HG02870 (cell line): ENCODE measurements at regions not wholly inside any gene's neighbourhood (a gene's known extent, or its start where the extent isn't known, plus 50 kb on each side); places are given as distances from the start of the nearest gene placed in this dataset.

Experiments used
- ATAC-seq: cut with Tn5 transposase; IDR thresholded peaks from one replicate; pipeline ENCODE4 v1.9.1; 2021; ENCODE audit warnings: mild to moderate bottlenecking, moderate library complexity; ENCODE audit not compliant: unreplicated experiment

DNA sequence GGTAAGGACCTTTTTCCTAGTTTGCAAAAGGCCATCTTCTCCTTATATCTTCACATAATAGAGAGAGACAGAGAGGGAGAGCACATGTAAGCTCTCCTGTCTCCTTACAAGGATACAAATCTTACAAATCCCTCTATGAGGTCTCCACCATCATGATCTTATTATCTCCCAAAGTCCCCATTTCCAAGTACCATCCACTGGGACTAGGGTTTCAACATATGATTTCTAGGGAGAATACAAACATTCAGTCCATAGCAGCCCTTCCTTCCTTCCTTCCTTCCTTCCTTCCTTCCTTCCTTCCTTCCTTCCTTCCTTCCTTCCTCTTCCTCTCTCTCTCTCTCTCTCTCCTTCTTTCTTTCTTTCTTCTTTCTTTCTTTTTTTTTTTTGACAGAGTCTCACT lies 1132.9 kb upstream of the WWC1 start:
- no peak for ATAC-seq

DNA sequence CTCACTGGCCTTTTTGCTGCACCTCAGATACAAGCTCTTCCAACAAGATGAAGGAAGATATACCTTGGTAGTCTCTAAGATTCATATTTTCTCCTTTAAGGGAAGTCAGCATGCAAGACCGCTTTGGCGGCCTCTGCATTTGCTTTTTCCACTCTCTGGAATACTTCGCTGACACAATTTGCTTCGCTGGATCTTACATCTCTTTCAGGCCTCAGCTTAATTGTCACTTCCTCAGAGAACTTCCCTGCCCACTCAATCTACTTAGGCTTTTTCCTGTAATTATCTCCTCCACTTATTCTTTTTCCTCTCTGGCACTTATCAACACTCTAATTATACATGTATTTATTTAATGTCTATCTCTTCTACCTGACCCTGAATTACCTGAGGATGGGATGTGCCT lies 1131.1 kb upstream of the WWC1 start:
- ATAC-seq, result no peak

DNA sequence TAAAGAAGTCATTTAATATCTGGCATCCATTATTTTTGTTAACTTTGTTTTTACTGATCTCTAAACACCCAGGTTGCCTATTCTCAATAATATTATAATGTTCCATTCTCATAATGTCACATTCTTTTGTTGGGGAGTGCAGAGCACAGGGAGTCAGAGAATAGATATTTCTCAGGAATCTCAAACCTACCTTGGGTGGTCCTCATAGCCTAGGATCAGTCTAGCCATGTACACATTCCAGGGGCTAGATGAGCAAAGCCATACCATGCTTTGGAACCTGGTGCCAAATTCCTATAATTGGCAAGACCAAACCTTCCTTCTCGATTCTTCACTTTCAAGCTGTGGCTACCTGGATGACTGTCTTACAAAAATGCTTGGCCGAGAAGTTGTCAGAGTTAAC lies 1124.7 kb upstream of the WWC1 start:
- no peak for ATAC-seq

DNA sequence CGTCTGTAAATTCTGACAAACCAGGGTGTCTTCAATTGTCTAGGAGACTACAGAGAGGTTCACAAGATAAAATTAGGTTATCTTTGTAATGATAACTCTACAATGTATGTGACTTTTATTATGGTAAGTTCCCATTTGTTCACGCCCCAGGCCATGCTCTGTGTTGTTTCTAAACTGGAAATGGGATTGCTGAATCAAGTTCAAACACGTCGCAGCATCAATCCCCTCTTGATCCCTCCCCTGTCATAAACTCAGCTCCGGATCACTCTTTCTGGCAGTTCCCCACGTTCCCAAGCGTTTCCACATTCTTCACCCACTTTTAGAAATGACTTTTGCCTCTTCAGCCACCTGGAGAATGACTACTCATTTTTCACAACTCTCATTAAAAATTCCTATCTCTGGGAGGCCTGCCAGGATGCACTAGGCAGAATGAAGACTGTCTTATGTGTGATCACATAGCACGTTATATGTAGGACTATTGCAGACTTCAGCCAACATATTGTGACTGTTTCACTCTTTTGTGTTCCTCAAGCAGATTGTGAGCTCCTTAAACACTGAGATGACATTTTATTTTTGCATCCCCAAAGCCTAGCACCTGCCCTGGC lies 1124.2 kb upstream of the WWC1 start:
- ATAC-seq, result no peak

DNA sequence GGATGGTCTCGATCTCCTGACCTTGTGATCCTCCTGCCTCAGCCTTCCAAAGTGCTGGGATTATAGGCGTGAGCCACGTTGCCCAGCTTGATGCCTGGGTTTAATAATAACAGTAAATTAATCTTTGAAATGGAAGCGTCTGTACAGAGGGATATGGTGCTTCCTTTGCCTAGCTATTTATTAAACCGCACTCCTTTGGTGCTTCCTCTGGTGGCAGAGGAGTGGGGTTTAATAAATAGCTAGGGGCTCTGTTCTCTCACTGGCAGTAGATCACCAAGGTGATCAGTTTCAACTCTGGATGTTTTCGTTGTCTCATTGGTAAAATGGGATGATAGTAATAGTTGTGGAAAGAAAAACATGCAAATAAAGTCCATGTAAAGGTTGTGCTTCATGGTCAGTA lies 1122.5 kb upstream of the WWC1 start:
- ATAC-seq, result no peak

DNA sequence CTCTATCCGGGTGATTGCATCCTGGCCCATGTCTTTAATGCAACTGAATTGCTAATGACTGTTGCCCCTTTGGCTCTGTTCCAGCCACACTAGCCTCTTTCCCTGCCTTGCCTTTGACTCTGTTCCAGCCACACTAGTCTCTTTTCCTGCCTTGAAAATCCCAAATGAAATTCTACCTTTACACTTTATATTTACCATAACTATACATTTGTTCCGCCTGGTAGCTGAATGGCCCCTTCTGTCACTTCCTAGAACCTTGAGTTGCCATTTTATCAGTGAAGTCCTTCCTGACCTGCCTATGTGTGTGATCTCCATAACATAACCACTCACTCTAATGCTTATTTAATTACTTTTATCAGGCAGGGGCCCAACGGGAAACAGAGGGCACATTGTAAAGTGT lies 1120.4 kb upstream of the WWC1 start:
- no peak for ATAC-seq

DNA sequence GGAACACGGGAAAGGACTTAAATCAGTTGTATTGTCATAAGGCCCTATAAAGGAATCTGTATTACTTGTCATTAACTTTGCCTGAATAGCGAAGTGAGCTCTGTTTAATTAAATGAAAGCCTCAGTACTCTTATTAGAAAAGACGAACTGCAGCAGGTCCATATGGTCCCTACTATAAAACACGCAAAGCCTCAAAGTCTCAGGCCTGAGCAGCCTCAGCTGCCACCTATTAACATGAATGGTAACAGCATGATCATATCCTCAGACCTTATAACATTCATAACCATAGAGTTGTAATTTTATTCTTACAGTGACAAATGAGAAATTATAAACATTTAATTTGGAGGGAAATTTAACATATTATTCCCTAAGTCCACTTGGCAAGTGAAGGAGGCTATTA lies 1113.7 kb upstream of the WWC1 start:
- no peak for ATAC-seq

DNA sequence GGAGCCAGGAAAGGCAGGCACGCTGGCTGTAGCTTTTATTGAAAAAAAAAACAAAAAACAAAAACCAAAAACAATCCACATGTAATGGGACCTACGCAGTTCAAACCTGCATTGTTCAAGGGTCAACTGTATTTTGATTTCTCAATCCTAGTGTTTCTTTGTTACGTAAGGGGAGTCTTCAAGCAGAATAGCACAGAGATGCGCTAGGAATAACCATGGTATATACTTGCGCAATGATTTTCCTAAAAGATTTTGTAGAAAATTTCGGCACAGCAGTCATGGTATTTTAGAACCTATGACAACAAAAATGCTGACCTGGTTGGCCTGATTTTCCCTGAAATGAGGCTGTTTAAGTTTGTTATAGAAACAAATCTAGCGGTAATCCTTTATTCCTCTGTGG lies 1110.5 kb upstream of the WWC1 start:
- no peak for ATAC-seq

DNA sequence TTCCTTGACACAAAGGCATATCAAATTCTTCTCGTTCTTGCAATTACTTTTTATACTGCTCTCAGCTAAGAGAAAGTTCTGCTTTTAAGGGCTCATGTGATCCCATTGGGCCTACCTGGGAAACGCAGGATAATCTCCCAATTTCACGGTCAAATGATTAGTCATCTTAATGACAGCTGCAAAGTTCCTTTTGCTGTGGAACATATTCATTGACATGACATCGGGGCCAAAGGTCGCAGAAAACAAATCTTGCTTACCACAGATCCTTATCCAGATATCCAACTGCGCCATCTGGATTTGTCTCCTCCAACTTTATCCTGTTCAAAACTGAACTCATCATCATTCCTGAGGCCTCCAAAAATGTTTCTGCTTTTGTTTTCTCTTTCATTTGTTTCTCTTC lies 1085.6 kb upstream of the WWC1 start:
- no peak for ATAC-seq

DNA sequence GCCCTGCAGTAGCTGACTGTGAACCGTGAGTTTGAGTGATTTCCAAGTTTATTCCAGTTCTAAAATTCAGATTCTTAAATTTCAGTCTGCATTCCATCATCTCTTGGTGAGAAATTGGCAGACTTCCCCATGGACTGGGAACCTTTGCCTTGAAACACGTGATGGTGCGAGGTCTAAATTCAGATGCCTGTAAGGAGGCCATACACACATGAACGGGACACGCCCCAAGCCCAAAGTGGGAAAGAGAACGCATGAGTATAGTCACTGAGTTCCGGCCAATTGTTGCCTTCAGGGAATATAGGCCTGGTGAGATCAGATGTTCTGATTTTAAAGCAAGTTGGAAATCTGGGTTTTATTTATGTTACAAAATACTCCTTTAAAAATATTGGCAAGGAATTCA lies 1084.4 kb upstream of the WWC1 start:
- no peak for ATAC-seq

DNA sequence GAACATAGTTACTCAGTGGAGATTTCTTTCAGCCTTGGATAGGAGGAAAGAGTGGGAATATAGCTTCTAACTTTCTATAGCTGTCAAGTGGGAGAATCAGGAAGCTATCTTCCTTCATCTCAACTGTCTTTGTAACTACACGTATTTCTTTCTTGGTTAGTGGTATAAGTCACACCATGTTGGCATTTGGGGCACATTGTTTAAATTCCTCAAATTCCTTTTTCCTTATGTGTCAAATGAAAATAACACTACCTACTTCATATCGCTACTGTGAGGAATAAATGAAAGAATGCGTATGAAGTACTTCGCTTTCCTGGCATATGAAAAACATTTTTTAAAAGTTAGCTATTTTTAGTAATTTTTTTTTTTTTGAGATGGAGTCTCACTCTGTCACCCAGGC lies 1082.5 kb upstream of the WWC1 start:
- no peak for ATAC-seq

DNA sequence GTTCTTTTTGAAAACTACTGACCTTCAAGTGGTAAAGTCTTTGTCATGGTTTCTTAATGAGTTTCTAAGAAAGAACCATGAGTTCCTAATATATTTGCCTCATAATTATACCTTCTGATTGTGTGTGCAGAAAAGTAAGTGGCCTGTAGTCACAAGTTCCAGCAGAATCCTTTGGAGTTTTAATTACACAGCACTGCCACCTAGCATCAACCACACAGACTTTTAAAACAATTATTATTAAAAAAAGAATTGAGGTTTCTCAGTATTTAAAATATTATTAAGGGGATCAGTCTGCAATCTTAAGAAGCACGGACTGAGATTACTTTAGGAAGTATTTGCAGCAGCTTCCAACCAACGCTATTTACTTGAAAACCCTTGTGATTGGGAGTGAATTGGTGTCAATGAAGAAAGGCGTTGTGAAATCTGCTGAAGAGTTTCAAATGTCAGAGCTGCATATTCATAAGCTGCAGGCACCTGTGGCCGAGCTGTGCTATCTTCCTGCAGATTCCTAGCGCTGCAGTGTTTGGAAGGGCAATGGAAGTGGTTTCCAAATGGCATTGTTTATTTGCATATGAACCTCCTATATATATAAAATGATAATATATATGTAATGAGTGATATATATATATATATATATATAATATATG lies 1074.2 kb upstream of the WWC1 start:
- no peak for ATAC-seq

DNA sequence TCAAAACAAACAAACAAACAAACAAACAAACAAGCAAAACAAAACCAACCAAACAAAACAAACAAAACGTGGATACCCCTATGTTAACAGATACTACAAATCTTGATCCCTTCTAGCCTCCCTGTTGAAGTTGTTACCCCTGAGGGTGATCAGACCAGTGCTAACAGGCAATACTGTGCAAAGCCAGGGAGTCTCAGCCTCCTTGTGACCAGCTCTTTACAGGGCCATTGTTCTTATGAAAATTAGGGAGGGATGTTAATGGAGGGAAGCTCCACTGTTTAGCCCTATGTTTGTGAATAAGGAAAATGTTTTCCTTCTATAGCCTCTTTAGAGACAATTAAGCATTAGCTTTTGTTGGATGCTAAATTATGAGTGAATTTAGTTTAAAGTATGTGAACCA lies 1072.1 kb upstream of the WWC1 start:
- ATAC-seq, result no peak

DNA sequence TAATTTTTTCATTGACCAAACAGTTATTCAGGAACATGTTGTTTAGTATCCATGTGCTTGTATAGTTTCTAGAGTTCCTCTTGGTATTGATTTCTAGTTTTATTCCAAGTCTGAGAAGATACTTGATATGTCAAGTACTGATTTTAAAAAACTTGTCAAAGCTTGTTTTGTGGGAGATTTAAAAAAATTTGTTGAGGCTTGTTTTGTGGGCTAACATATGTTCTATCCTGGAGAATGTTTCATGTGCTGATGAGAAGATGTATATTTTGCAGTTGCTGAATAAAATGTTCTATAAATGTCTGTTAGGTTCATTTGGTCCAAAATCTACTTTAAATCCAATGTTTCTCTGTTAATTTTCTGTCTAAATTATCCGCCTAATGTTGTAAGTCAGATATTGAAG lies 1065.1 kb upstream of the WWC1 start:
- ATAC-seq, result no peak

DNA sequence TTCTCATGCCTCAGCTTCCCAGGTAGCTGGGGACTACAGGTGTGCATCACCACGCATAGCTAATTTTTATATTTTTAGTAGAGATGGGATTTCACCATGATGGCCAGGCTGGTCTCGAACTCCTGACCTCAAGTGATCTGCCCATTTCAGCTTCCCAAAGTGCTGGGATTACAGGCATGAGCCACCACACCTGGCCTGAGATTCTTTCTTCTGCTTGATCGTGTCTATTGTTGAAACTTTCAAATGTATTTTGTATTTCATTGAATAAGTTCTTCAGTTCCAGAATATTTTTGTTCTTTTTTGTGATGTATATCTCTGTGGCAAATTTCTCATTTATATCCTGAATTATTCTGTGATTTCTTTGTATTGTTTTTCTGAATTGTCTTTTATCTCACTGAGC lies 1063.3 kb upstream of the WWC1 start:
- ATAC-seq, result no peak

DNA sequence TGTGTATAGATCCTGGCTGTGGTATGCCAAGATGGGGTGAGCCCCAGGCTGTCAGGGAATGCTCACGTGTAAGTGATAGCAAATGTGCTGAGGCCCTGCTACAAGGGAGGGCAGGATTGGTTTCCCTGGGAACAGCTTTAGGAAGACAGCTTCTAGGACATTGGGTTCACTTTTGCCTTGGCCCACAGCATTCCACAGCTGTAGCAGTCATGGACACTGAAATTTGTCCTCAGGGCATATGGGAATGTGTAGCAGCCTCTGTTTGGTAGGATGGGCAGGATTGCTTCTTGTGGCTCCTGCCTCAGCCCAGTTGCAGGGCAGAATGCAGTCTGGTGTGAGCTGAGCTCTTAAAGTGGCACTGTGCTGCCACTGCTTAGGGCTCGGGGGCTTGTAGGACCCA lies 1061.7 kb upstream of the WWC1 start:
- ATAC-seq, result no peak

DNA sequence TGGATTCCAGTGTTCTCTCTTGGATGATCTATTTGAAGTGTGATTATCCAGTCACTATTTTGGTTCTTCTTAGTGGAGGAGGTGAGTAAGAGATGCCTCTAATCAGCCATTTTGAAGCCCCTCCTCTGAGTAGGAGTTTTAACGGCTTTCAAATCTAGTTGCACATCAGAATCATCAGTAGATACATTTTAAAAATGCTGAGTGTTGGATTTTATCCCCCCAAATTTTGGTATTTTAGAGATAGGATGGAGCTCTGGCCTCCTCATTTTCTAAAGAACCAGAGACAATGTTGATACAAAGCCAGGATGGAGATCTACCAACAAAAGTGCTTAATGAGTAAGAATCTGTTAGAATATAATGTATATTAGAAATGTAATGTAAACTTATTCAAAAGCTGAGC lies 1061.0 kb upstream of the WWC1 start:
- no peak for ATAC-seq

DNA sequence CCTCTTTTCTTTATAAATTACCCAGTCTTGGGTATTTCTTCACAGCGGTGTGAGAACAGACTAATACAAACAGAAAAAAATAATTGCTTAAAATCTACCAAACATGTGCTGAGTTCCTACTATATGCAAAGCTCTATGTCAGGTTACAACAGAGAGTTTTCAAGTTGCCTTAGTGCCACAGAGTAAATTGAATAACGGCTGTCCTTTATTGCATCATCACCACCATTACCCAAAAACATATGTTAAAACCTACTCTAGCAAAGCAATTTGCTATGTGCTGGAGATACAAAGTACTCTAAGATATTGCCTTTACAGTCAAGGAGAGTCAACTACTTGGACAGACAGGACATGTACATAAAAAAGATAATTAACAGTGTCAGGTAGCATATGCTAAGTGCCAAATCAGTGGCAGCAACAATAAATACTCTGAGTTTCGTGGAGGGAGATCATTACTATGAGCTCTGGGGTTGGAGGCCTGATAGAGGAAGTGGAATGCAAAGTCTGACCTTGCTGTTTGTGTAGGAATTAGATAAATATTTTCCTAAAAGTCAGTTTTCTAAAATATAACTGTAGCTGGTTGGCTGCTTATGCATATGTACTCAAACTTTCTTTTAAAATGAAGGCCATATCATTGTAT lies 1058.7 kb upstream of the WWC1 start:
- no peak for ATAC-seq

DNA sequence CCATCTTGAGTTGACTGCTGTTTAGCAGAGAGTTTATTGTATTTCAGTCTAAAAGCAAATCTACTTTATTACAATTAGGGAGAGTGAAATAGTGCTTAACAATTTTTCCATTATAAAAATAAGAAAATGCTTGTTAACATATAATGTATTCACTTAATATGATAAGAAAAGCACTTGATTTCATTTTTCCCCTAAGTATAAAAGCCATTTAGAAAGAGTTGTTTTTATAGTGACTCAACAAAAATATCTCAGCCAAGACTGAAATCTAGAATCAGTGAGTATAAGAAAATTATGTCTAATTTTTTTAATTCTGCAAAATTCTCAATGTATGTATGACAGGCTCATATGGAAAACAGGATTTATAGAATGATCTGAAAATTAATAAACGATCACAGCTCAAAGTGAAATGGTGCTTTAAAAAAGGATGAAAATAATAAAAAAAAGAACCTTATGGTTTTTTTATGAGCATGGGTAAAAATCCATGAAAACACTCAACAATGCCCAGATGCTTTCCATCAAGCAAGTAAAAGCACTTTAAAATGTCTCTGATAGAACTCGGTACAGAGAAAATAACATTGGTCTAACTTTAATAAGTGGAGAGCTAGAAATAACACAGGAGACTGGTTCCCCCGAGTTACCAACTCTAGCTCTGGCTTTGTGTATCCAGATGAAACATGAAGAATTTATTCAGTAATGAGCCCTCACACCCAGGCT lies 1057.8 kb upstream of the WWC1 start:
- no peak for ATAC-seq

DNA sequence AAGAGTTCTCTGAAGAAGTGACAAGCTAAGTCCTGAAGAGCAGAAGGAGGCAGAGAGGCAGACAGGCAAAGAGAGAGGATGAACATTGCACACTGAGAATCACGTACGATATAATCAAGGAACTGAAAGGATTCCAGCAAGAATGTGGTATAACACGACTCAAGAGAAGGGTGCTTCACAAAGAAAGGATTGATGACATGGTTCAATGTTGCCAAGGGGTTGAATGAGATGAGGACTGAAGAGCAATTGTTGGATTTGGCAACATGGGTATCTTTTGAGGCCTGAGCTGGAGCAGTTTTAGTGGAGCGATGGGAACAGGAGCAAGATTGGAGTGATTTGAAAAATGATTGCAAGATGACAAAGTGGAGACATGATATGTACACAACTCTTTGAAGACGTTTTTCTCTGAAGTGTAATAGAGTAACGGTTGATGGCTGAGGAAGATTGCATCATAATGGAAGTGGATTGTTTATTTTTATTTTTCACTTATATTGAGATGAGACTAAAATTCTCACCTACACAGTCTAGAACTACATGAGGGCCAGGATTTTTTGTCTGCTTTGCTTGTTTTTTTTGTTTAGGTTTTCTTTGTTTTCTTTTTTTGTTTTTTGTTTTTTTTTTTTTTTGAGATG lies 1049.9 kb upstream of the WWC1 start:
- ATAC-seq, result no peak

DNA sequence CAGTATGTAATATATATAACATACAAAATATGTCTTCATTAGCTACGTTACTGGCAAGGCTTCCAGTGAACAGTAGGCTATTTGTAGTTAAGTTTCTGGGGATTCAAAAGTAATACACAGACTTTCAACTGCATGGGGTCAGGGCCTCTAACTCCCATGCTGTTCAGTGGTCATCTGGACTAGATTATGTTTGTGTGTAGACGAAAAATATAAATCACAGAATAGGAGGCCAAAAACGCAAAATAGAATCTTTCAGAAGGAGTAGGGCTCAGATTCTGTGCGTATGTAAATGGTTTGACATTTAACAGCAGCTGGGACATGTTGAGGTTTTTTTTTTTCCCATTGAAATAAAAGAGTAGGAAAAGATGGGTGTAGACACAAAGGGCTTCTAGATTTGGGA lies 1048.7 kb upstream of the WWC1 start:
- ATAC-seq, result no peak

DNA sequence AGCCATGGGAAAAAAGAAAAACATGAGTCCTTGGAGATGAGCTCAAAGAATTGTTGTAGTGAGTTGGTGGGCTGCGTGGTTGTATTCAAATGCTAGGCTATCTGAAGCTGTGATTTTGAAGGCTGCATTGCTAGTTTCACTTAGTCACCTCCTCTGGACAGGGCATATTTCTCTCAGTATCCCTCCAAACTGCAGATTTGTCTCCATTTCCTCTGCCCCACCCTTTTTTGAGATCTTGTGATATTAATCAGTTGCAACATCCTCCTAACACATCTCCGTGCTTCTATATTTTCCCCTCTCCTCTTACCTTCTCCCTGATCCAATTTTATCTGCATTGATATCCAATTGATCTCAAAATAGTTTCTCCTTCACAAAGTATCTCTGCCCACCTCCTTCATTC lies 1048.0 kb upstream of the WWC1 start:
- no peak for ATAC-seq
